Activated naive CD8-positive, alpha-beta T cell treated with anti-CD3 and anti-CD28 coated beads, Interleukin-2, amount 50 U/mL, for 24 hours (primary cell): ENCODE measurements at regions not wholly inside any gene's neighbourhood (a gene's known extent, or its start where the extent isn't known, plus 50 kb on each side); places are given as distances from the start of the nearest gene placed in this dataset.
"Not testable (repeated sequence)": the region's sequence is repeated elsewhere in the genome, so short reads cannot be mapped to it uniquely, and the experiment has no call there.

Experiments
- ATAC-seq: fragments of 150-1000 bp; cut with Tn5 transposase; one replicate; pipeline ENCODE4 v1.10.0; 2021
- DNase-seq: peaks from one replicate; pipeline ENCODE4 v3.0.0; 2021
- H3K27ac Mint-ChIP-seq: one replicate; pipeline ENCODE4 v1.8.0; 2021; ENCODE audit warnings: mild to moderate bottlenecking, mixed read lengths
- H3K27me3 Mint-ChIP-seq: one replicate; pipeline ENCODE4 v1.8.0; 2021; ENCODE audit warnings: mixed read lengths
- H3K36me3 Mint-ChIP-seq: one replicate; pipeline ENCODE4 v1.8.0; 2021; ENCODE audit warnings: low read depth, mixed read lengths
- H3K4me1 Mint-ChIP-seq: one replicate; pipeline ENCODE4 v1.8.0; 2021; ENCODE audit warnings: mixed read lengths
- H3K4me3 Mint-ChIP-seq: one replicate; pipeline ENCODE4 v1.8.0; 2021; ENCODE audit warnings: mild to moderate bottlenecking, moderate library complexity, mixed read lengths
- H3K9me3 Mint-ChIP-seq: one replicate; pipeline ENCODE4 v1.8.0; 2021; ENCODE audit warnings: mixed read lengths

GRCh38 chr9:65566018-65566417, 109.7 kb upstream of the ZNG1E start:
- ATAC-seq, DNase-seq, H3K4me3 Mint-ChIP-seq, H3K9me3 Mint-ChIP-seq, H3K4me1 Mint-ChIP-seq, H3K36me3 Mint-ChIP-seq, H3K27ac Mint-ChIP-seq, H3K27me3 Mint-ChIP-seq: not testable (repeated sequence)

- not testable (repeated sequence) for DNase-seq, H3K9me3 Mint-ChIP-seq, H3K4me1 Mint-ChIP-seq, H3K27ac Mint-ChIP-seq, H3K27me3 Mint-ChIP-seq, H3K4me3 Mint-ChIP-seq, H3K36me3 Mint-ChIP-seq, ATAC-seq
Observed at GRCh38 chr9:65519018-65519417, 156.7 kb upstream of the ZNG1E start.

DNA sequence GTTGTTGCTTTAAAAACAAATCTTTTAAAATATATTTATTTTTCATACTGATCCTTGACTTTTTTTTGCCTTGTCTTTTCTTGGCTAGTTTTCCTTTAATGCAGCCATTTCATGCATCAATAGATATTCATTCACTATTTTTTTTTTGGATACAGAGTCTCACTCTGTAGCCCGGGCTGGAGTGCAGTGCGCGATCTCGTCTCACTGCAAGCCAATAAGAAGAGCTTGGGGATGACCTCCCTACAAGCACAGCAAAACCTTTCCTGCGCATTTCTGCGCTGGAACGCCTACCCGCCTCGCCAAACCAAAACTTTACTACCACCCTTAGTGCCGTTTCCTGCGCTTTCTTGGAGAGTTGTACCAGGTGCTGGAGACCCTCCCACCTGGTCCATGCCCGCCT, 161.3 kb upstream of the ZNG1E start:
- ATAC-seq, H3K27ac Mint-ChIP-seq, H3K4me3 Mint-ChIP-seq, H3K27me3 Mint-ChIP-seq, DNase-seq, H3K4me1 Mint-ChIP-seq, H3K9me3 Mint-ChIP-seq, H3K36me3 Mint-ChIP-seq: not testable (repeated sequence)

DNA sequence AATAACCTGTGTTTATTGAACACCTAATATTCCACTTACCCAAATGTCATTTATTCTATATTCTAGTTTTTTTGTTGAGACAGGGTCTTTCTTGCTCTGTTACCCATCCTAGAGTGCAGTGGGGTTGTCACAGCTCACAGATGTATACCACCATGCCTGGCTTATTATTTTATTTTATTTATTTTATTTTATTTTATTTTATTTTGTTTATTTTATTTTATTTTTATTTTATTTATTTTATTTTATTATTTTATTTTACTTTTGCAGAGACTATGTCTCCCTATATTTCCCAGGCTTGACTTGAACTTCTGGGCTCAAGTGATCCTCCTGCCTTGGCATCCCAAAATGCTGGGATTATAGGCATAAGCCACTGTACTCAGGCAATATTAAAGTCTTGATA, 167.8 kb upstream of the ZNG1E start:
- H3K36me3 Mint-ChIP-seq, H3K27ac Mint-ChIP-seq, H3K9me3 Mint-ChIP-seq, H3K27me3 Mint-ChIP-seq, ATAC-seq, H3K4me1 Mint-ChIP-seq, DNase-seq, H3K4me3 Mint-ChIP-seq: not testable (repeated sequence)

DNA sequence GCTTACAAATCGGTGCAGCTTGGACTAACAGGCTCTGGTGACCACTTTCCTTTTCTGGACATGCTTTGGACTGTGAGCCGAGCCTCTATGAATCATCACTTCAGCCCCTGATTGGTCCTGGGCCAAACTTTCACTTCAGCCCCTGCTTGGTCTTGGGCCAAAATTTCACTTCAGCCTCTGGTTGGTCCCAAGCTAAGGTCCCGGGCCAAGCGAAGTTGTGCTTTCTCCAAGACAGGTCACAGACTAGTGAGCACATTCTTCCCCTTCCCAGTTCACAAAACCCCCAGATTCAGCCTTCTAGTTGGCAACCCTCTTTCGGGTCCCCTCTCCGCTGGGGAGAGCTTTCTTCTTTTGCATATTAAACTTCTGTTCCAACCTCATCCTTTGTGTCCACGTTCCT, 171.0 kb upstream of the ZNG1E start:
- not testable (repeated sequence) for H3K4me1 Mint-ChIP-seq, H3K27me3 Mint-ChIP-seq, H3K9me3 Mint-ChIP-seq, ATAC-seq, H3K4me3 Mint-ChIP-seq, H3K36me3 Mint-ChIP-seq, DNase-seq, H3K27ac Mint-ChIP-seq

- not testable (repeated sequence) for H3K27me3 Mint-ChIP-seq, H3K4me1 Mint-ChIP-seq, H3K36me3 Mint-ChIP-seq, H3K9me3 Mint-ChIP-seq, ATAC-seq, DNase-seq, H3K27ac Mint-ChIP-seq, H3K4me3 Mint-ChIP-seq
Observed at GRCh38 chr9:65503696-65504095, 172.0 kb upstream of the ZNG1E start.

GRCh38 chr9:65482890-65483289, 192.8 kb upstream of the ZNG1E start:
- not testable (repeated sequence) for H3K27ac Mint-ChIP-seq, DNase-seq, H3K9me3 Mint-ChIP-seq

GRCh38 chr9:65481291-65481690, 194.4 kb upstream of the ZNG1E start:
- H3K27me3 Mint-ChIP-seq, DNase-seq, H3K9me3 Mint-ChIP-seq, H3K4me1 Mint-ChIP-seq, H3K27ac Mint-ChIP-seq, H3K4me3 Mint-ChIP-seq, ATAC-seq, H3K36me3 Mint-ChIP-seq: not testable (repeated sequence)

More at GRCh38 chr9:65482890-65483289, 192.8 kb upstream of the ZNG1E start:
- ATAC-seq, H3K27me3 Mint-ChIP-seq, H3K4me3 Mint-ChIP-seq, H3K4me1 Mint-ChIP-seq, H3K36me3 Mint-ChIP-seq: not testable (repeated sequence)

DNA sequence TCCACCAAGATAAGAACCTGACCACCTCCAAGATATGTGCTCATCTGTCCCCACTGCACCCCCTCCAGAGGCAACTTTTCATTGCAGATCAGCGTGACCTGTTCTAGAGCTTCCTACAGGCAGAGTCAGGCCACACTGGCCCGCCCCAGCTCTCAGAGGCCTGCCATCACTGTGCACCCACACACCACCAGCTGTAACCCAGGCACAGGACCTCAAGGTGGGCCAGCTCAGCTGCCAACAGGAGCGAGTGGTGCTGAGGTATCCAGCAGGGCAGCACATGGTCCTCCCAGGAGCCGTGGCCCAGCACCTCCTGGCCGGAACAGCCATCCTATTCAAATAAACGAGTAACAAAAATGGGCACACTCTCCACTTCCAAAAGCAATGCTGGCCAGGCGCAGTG, 189.9 kb upstream of the FOXD4L5 start:
- H3K27ac Mint-ChIP-seq, DNase-seq, H3K9me3 Mint-ChIP-seq, ATAC-seq, H3K36me3 Mint-ChIP-seq, H3K4me1 Mint-ChIP-seq, H3K4me3 Mint-ChIP-seq, H3K27me3 Mint-ChIP-seq: not testable (repeated sequence)

GRCh38 chr9:65473059-65473822, 188.2 kb upstream of the FOXD4L5 start:
- not testable (repeated sequence) for DNase-seq, H3K27me3 Mint-ChIP-seq, ATAC-seq, H3K4me1 Mint-ChIP-seq, H3K4me3 Mint-ChIP-seq, H3K9me3 Mint-ChIP-seq, H3K36me3 Mint-ChIP-seq, H3K27ac Mint-ChIP-seq

- not testable (repeated sequence) for ATAC-seq, H3K9me3 Mint-ChIP-seq, H3K4me3 Mint-ChIP-seq, H3K4me1 Mint-ChIP-seq, H3K36me3 Mint-ChIP-seq, DNase-seq, H3K27ac Mint-ChIP-seq, H3K27me3 Mint-ChIP-seq
Observed at GRCh38 chr9:65471106-65471505, 186.1 kb upstream of the FOXD4L5 start.

- H3K9me3 Mint-ChIP-seq = peaks cover 26% of the 10 kb centered on the region
- not testable (repeated sequence) for H3K4me1 Mint-ChIP-seq, H3K27me3 Mint-ChIP-seq, H3K27ac Mint-ChIP-seq, DNase-seq, H3K36me3 Mint-ChIP-seq, H3K4me3 Mint-ChIP-seq, ATAC-seq
Observed at GRCh38 chr9:65466911-65467734, 182.1 kb upstream of the FOXD4L5 start.

DNA sequence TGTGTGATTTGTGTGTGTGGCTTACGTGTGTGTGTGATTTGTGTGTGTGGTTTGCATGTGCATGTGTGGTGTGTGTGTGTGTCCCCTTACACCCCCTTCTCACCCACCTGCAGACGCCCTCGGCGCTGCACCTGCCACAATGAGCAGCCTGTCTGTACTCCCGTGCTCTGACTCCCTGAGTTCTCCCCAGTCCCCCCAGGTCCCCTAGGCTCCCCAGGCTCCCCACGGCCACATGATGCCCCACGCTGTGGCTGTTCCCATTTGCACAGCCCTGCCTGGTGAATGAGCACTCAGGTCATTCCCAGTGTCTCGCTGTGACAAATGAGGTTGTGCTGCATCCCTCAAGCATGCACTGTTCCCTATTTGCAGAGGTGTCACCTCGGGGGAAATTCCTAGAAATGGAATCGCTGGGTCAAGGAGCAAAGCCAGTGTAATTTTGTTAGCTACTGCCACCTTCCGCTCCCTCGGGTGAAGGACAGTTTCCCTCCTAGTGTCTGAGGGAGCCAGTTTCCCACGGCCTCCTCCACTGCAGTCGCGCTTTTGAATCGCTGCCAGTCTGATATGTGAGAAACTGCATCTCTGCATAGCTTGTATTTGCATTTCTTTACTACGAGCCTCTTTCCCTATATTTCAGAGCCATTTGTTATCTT, 180.4 kb upstream of the FOXD4L5 start:
- not testable (repeated sequence) for H3K27me3 Mint-ChIP-seq, ATAC-seq, H3K4me3 Mint-ChIP-seq, H3K4me1 Mint-ChIP-seq, H3K36me3 Mint-ChIP-seq, DNase-seq, H3K27ac Mint-ChIP-seq
- H3K9me3 Mint-ChIP-seq = peaks cover 28% of the 10 kb centered on the region

GRCh38 chr9:65462476-65462875, 177.5 kb upstream of the FOXD4L5 start:
- not testable (repeated sequence) for H3K4me3 Mint-ChIP-seq, H3K27ac Mint-ChIP-seq, H3K27me3 Mint-ChIP-seq, DNase-seq, H3K36me3 Mint-ChIP-seq, H3K4me1 Mint-ChIP-seq, ATAC-seq
- H3K9me3 Mint-ChIP-seq = peaks cover 28% of the 10 kb centered on the region
